A549 (cell line): ENCODE measurements at regions not wholly inside any gene's neighbourhood (a gene's known extent, or its start where the extent isn't known, plus 50 kb on each side); places are given as distances from the start of the nearest gene placed in this dataset.

Source experiments
- CTCF ChIP-seq: fragments of >200 bp; sonication (Bioruptor Twin); formaldehyde crosslinking; IDR thresholded peaks from 3 replicates; pipeline ENCODE4 v1.5.1; 2016
- EP300 ChIP-seq, 2 experiments: fragments of >200 bp; sonication (Bioruptor Twin); formaldehyde crosslinking; IDR thresholded peaks; 2 replicates in 1 of 2; 3 replicates in 1 of 2; pipeline ENCODE4 v1.6.1; 2016 to 2017
- HOXB13 ChIP-seq: fragments of 250-450 bp; sonication (Bioruptor Pico); IDR thresholded peaks from 2 replicates; pipeline ENCODE4 v1.5.0; 2020; ENCODE audit warnings: low read depth, mild to moderate bottlenecking, moderate library complexity
- KDM1A ChIP-seq: fragments of 200-600 bp; sonication (generic); IDR thresholded peaks from 2 replicates; pipeline ENCODE4 v1.6.1; 2016; ENCODE audit warnings: low read depth, mild to moderate bottlenecking
- MAX ChIP-seq: IDR thresholded peaks from 2 replicates; pipeline ENCODE4 v1.6.1; 2012
- MAZ ChIP-seq: fragments of 150-350 bp; IDR thresholded peaks from 2 replicates; pipeline ENCODE4 v1.6.1; 2014; ENCODE audit warnings: antibody characterized with exemption, low read depth, low read length, borderline replicate concordance
- PBX3 ChIP-seq: IDR thresholded peaks from 2 replicates; pipeline ENCODE4 v1.6.1; 2012
- POLR2A ChIP-seq: IDR thresholded peaks from 2 replicates; pipeline ENCODE4 v1.6.1; 2012; ENCODE audit warnings: mild to moderate bottlenecking, low read length
- REST ChIP-seq: fragments of 200-600 bp; sonication (generic); IDR thresholded peaks from 2 replicates; pipeline ENCODE4 v1.6.1; 2016; ENCODE audit warnings: antibody characterized with exemption, mild to moderate bottlenecking, moderate library complexity
- TF ChIP-seq, protein P1 (sequence below): fragments of 250-450 bp; sonication (Bioruptor Pico); IDR thresholded peaks from 2 replicates; pipeline ENCODE4 v1.5.0; 2020; ENCODE audit warnings: low read depth, mild to moderate bottlenecking, moderate library complexity

DNA sequence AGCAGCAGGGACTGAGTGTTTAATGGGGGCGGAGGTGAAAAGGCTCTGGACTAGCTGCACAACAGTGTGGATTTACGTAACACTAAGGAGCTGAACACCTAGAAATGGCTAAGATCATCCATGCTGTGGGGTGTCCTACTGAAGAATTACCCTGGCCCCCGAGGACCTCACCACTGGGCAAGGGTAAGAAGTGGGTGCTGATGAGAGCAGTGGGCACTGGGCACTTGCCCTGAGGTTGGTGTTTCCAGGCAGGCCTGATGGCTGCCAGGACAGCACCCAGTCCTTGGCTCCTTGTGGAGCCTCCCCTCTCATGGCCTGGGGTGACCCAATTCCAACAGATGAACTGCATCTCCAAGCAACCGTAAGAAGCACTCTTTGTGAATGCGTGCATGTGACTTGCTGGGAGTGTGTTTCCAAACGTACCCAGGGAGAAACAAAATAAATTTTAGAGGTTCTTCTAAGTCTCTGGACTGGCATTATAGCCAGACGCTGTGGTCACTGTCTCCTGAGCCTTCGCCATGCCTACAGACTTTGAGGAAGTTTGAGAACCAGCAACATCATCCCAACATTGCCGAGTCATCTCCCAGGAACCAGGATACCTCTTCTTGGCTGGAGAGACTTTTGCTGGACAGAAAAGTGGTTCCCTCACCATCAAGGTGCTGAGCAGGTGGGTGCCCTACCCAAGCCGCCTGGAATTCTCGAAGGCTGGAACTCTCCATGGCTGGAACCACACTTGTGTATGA, 245.9 kb downstream of the ERMARD start:
- TF ChIP-seq CTCF (no peak), MAZ (no peak), REST (no peak), EP300 (IDR thresholded peaks at IDR 0.05) (no peak), HOXB13 (CRISPR knock-in tag) (no peak), KDM1A (no peak), POLR2A (no peak), PBX3 (no peak), MAX (no peak)
- TF ChIP-seq, protein P1, sequence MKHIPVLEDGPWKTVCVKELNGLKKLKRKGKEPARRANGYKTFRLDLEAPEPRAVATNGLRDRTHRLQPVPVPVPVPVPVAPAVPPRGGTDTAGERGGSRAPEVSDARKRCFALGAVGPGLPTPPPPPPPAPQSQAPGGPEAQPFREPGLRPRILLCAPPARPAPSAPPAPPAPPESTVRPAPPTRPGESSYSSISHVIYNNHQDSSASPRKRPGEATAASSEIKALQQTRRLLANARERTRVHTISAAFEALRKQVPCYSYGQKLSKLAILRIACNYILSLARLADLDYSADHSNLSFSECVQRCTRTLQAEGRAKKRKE (CRISPR knock-in tag), result no peak
